Suprapubic skin (tissue), 3 donors: ENCODE measurements at regions not wholly inside any gene's neighbourhood (a gene's known extent, or its start where the extent isn't known, plus 50 kb on each side); places are given as distances from the start of the nearest gene placed in this dataset.

Source experiments
- POLR2AphosphoS5 ChIP-seq, 3 donors: sonication (generic); formaldehyde crosslinking; IDR thresholded peaks; one replicate each; pipeline ENCODE4 v1.6.1; 2017; ENCODE audit warnings: antibody characterized with exemption in 3 of 3
- TF ChIP-seq, protein P1 (sequence below), 2 donors: fragments of 200-600 bp in 1 of 2; fragments of 450-650 bp in 1 of 2; sonication (generic) in 1 of 2; IDR thresholded peaks; one replicate each; pipeline ENCODE4 v1.5.1; 2016 to 2019; ENCODE audit warnings: antibody characterized with exemption in 2 of 2, mild to moderate bottlenecking in 1 of 2, moderate library complexity in 1 of 2

DNA sequence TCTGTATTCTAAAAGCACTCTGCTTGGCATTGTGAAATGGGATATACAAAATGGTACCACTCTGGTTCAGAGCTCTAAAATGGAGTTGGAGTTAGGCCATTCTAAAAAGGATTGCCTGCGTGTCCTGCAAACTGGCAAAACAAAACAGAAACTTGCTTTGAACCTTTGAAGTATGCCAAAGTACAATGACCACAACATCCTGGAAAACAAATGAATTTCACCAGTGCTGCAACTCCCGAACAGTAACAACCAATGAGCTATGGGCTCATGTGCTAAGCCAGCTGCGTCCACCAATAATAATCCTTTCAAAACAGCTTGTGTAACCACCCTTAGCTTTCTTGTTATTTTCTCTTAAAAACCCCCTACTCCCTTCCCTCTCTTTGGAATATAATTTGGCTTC is 88.4 kb upstream of the CXCL14 start:
- TF ChIP-seq, protein P1, sequence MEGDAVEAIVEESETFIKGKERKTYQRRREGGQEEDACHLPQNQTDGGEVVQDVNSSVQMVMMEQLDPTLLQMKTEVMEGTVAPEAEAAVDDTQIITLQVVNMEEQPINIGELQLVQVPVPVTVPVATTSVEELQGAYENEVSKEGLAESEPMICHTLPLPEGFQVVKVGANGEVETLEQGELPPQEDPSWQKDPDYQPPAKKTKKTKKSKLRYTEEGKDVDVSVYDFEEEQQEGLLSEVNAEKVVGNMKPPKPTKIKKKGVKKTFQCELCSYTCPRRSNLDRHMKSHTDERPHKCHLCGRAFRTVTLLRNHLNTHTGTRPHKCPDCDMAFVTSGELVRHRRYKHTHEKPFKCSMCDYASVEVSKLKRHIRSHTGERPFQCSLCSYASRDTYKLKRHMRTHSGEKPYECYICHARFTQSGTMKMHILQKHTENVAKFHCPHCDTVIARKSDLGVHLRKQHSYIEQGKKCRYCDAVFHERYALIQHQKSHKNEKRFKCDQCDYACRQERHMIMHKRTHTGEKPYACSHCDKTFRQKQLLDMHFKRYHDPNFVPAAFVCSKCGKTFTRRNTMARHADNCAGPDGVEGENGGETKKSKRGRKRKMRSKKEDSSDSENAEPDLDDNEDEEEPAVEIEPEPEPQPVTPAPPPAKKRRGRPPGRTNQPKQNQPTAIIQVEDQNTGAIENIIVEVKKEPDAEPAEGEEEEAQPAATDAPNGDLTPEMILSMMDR (IDR thresholded peaks at IDR 0.05): no peak
- no peak for TF ChIP-seq POLR2AphosphoS5 (IDR thresholded peaks at IDR 0.05)
